ENCODE measurements at regions not wholly inside any gene's neighbourhood (a gene's known extent, or its start where the extent isn't known, plus 50 kb on each side); places are given as distances from the start of the nearest gene placed in this dataset.

DNA sequence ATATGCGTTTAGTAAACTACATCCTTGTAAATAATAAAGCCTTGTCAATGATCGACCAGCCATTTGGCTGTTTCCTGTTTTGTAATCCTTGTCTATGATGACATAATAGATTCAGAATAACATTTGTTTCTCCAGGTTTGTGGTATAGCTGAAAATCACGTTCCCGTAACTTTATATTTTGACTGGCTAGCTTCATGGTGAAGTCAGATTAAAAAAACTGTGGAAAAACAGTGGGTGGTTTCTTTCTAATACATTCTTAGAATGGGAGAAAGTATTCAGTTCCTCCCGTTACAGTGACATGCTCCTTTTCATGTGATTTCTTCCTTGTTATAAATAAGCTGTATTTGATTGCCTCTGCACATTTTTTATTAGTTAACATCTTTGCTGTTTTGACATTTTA, 366.9 kb downstream of the NYAP2 start:
- H3K36me3 ChIP-seq: no peaks in the 10 kb centered on the region
- WGBS: 57% methylated on average over 5 of the region's 5 CpGs
- TF ChIP-seq EP300 (IDR thresholded peaks at IDR 0.05) (no peak), POLR2A (IDR thresholded peaks at IDR 0.05; ENCODE audit: low read depth) (no peak), POLR2AphosphoS5 (IDR thresholded peaks at IDR 0.05) (no peak)
- TF ChIP-seq, protein P1, sequence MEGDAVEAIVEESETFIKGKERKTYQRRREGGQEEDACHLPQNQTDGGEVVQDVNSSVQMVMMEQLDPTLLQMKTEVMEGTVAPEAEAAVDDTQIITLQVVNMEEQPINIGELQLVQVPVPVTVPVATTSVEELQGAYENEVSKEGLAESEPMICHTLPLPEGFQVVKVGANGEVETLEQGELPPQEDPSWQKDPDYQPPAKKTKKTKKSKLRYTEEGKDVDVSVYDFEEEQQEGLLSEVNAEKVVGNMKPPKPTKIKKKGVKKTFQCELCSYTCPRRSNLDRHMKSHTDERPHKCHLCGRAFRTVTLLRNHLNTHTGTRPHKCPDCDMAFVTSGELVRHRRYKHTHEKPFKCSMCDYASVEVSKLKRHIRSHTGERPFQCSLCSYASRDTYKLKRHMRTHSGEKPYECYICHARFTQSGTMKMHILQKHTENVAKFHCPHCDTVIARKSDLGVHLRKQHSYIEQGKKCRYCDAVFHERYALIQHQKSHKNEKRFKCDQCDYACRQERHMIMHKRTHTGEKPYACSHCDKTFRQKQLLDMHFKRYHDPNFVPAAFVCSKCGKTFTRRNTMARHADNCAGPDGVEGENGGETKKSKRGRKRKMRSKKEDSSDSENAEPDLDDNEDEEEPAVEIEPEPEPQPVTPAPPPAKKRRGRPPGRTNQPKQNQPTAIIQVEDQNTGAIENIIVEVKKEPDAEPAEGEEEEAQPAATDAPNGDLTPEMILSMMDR (IDR thresholded peaks at IDR 0.05): no peak
- peaks cover 0 to 55% (median 51%) of the 10 kb centered on the region in 4 donors for H3K4me1 ChIP-seq
- no peak overlapping the region for H3K4me3 ChIP-seq
- peak overlapping the region; percentile 71 to 81 (median 76) for H3K27ac ChIP-seq (replicated peaks in 1 of 4)
- H3K27me3 ChIP-seq: no peaks in the 10 kb centered on the region
- intact Hi-C loops (cut with DNase I): no loop called here
- H3K9me3 ChIP-seq: no peaks in the 10 kb centered on the region
- DNase-seq (ENCODE audit: extremely low spot score): no peak

DNA sequence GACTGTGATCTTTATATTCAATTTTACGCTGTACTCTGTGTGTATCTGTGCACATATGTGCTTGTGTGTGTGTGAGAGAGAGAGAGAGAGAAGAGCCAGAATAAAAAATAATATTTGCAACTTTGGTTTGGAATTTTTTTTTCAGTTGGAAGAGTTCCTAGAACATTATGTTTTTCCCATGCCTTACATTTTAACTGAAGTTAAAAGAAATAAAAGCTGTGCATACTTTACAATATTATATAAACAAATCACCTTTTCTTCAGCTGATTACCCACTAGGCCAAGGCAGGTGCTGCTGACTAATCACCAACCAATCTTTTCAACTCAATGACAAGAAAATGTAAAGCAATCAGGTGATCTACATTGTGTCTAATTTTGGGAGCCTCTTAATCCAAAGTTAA, 366.3 kb downstream of the NYAP2 start:
- Histone ChIP-seq H3K9me3 (no peaks in the 10 kb centered on the region), H3K4me3 (no peak overlapping the region), H3K36me3 (no peaks in the 10 kb centered on the region), H3K27ac (replicated peaks in 1 of 4) (peak overlapping the region; percentile 71 to 81 (median 76)), H3K4me1 (peaks cover 0 to 49% (median 45%) of the 10 kb centered on the region in 4 donors), H3K27me3 (no peaks in the 10 kb centered on the region)
- WGBS: 57% methylated on average over 1 of the region's 1 CpG
- DNase-seq (ENCODE audit: extremely low spot score): no peak
- intact Hi-C loops (cut with DNase I): no loop called here
- TF ChIP-seq, protein P1 (IDR thresholded peaks at IDR 0.05): no peak
- peak in 1 of 2 donors; percentile 49 for TF ChIP-seq POLR2AphosphoS5 (IDR thresholded peaks at IDR 0.05)
- TF ChIP-seq POLR2A (IDR thresholded peaks at IDR 0.05; ENCODE audit: low read depth): no peak
- TF ChIP-seq EP300 (IDR thresholded peaks at IDR 0.05): no peak

DNA sequence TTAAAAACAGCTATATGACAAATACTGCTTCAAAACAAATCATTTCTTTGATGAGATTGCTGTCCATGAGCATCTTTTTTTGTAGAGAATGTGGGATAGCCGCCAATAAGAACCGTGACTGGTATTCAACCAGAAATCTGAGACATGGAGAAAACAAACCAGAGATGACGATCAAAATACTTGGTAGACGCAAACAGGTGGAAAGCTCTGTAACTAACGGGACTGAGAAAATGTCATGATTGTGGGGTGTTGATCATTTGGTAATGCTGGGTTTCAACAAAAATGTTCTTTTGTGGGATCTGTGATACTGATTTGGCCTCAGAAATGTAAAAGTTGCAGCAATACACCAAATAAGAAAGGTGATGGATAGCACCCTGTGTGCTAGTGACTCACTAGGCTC, 364.8 kb downstream of the NYAP2 start:
- H3K4me3 ChIP-seq: no peak overlapping the region
- intact Hi-C loops (cut with DNase I): no loop called here
- WGBS: 77% methylated on average over 5 of the region's 5 CpGs
- TF ChIP-seq POLR2AphosphoS5 (IDR thresholded peaks at IDR 0.05) (no peak), EP300 (IDR thresholded peaks at IDR 0.05) (no peak)
- H3K27ac ChIP-seq (replicated peaks in 1 of 4): peak overlapping the region; percentile 67 to 81 (median 76)
- no peaks in the 10 kb centered on the region for H3K36me3 ChIP-seq
- H3K9me3 ChIP-seq: no peaks in the 10 kb centered on the region
- no peak for DNase-seq (ENCODE audit: extremely low spot score)
- no peaks in the 10 kb centered on the region for H3K27me3 ChIP-seq
- peaks cover 0 to 35% (median 33%) of the 10 kb centered on the region in 4 donors for H3K4me1 ChIP-seq

DNA sequence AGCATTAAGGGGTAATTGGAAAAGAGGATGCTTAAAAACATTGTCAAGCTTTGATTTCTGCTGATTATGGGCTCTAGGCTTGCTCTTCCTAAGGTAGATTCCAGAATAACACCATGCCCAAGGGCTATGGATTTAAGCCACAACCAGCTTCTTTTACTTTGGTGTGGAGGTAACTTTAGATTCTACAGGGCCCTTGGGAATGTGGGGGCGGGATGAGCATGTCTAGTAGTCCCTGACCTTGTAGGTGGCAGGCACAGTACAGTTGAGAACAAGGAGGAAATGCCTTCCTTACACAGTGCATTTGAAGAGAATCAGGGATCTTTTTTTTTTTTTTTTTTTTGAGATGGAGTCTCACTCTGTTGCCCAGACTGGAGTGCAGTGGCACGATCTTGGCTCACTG, 364.2 kb downstream of the NYAP2 start:
- peaks cover 0 to 35% (median 31%) of the 10 kb centered on the region in 4 donors for H3K4me1 ChIP-seq
- no peaks in the 10 kb centered on the region for H3K27me3 ChIP-seq
- no peak for DNase-seq (ENCODE audit: extremely low spot score)
- H3K27ac ChIP-seq (replicated peaks in 1 of 4): peak overlapping the region in 3 of 4 donors; percentile 67 to 81 (median 76)
- H3K4me3 ChIP-seq: no peak overlapping the region
- TF ChIP-seq EP300 (IDR thresholded peaks at IDR 0.05) (no peak), POLR2AphosphoS5 (IDR thresholded peaks at IDR 0.05) (no peak), POLR2A (IDR thresholded peaks at IDR 0.05; ENCODE audit: low read depth) (no peak)
- TF ChIP-seq, protein P1 (IDR thresholded peaks at IDR 0.05): no peak
- H3K36me3 ChIP-seq: no peaks in the 10 kb centered on the region
- no peaks in the 10 kb centered on the region for H3K9me3 ChIP-seq
- WGBS: 79% methylated on average over 2 of the region's 2 CpGs
- intact Hi-C loops (cut with DNase I): no loop called here

DNA sequence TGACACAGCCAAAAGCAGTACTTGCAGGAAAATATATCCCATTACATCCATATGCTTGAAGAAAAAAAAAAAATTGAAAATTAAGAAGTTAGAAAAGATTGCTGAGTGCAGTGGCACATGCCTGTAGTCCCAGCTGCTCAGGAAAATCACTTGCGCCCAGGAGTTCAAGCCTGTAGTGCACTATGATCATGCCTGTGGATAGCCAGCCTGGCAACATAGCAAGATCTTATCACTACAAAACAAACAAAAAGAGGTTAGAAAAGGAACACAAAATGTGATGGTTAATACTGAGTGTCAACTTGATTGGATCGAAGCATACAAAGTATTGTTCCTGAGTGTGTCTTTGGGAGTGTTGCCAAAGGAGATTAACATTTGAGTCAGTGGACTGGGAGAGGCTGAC, 361.9 kb downstream of the NYAP2 start:
- H3K4me1 ChIP-seq: peaks cover 0 to 25% (median 20%) of the 10 kb centered on the region in 4 donors
- intact Hi-C loops (cut with DNase I): no loop called here
- no peak for DNase-seq (ENCODE audit: extremely low spot score)
- no peaks in the 10 kb centered on the region for H3K9me3 ChIP-seq
- WGBS: 85% methylated on average over 2 of the region's 2 CpGs
- H3K27ac ChIP-seq (replicated peaks in 1 of 4): no peak overlapping the region
- TF ChIP-seq, protein P1 (IDR thresholded peaks at IDR 0.05): no peak
- no peak for TF ChIP-seq EP300 (IDR thresholded peaks at IDR 0.05)
- TF ChIP-seq POLR2A (IDR thresholded peaks at IDR 0.05; ENCODE audit: low read depth): no peak
- no peak for TF ChIP-seq POLR2AphosphoS5 (IDR thresholded peaks at IDR 0.05)
- no peaks in the 10 kb centered on the region for H3K36me3 ChIP-seq
- no peaks in the 10 kb centered on the region for H3K27me3 ChIP-seq
- H3K4me3 ChIP-seq: no peak overlapping the region

All from esophagus muscularis mucosa (tissue), 4 donors.